Muscle of leg (tissue), 3 donors: ENCODE measurements at regions not wholly inside any gene's neighbourhood (a gene's known extent, or its start where the extent isn't known, plus 50 kb on each side); places are given as distances from the start of the nearest gene placed in this dataset.

ENCODE experiments used
- DNase-seq: peaks from one replicate; pipeline ENCODE4 v3.0.0; 2013
- H3K27ac ChIP-seq: one replicate; pipeline ENCODE4 v1.5.1; 2013; ENCODE audit warnings: mild to moderate bottlenecking, low read length, control low read depth
- H3K27me3 ChIP-seq: one replicate; pipeline ENCODE4 v1.6.1; 2013; ENCODE audit warnings: low read length; ENCODE audit not compliant: control insufficient read depth, insufficient read depth
- H3K36me3 ChIP-seq: one replicate; pipeline ENCODE4 v1.6.1; 2013; ENCODE audit warnings: low read length; ENCODE audit not compliant: control insufficient read depth, insufficient read depth
- H3K4me1 ChIP-seq: one replicate; pipeline ENCODE4 v1.6.1; 2013; ENCODE audit warnings: low read length; ENCODE audit not compliant: control insufficient read depth, insufficient read depth
- H3K4me3 ChIP-seq: one replicate; pipeline ENCODE4 v1.5.1; 2013; ENCODE audit warnings: low read length, control low read depth
- H3K9me3 ChIP-seq: replicated peaks from 2 replicates; pipeline ENCODE4 v1.6.1; 2013; ENCODE audit warnings: low read depth, low read length; ENCODE audit not compliant: control insufficient read depth
- WGBS: methylation state at CpG from one replicate; pipeline ENCODE4 v1.1.5; 2013; ENCODE audit warnings: missing lambda C conversion rate; ENCODE audit not compliant: insufficient coverage; 5-methylcytosine and 5-hydroxymethylcytosine counted together

GRCh38 chrX:100120956-100121355 is 289.1 kb downstream of the PCDH19 start:
- peak; percentile 14 for DNase-seq
- Histone ChIP-seq H3K9me3 (no peaks in the 10 kb centered on the region), H3K4me3 (no peak overlapping the region), H3K36me3 (no peaks in the 10 kb centered on the region), H3K27me3 (no peaks in the 10 kb centered on the region), H3K27ac (no peak overlapping the region), H3K4me1 (no peaks in the 10 kb centered on the region)
- WGBS: 44% methylated on average over 1 of the region's 1 CpG

GRCh38 chrX:100098660-100099375 is 311.3 kb downstream of the PCDH19 start:
- no peaks in the 10 kb centered on the region for H3K36me3 ChIP-seq
- H3K9me3 ChIP-seq: no peaks in the 10 kb centered on the region
- no peaks in the 10 kb centered on the region for H3K27me3 ChIP-seq
- no CpG with 5 or more reads among the region's 7 CpGs for WGBS
- no peak overlapping the region for H3K4me3 ChIP-seq
- H3K27ac ChIP-seq: no peak overlapping the region
- H3K4me1 ChIP-seq: no peaks in the 10 kb centered on the region
- DNase-seq: no peak

- no peak overlapping the region for H3K27ac ChIP-seq
- no peak overlapping the region for H3K4me3 ChIP-seq
- no peaks in the 10 kb centered on the region for H3K9me3 ChIP-seq
- no peaks in the 10 kb centered on the region for H3K36me3 ChIP-seq
- H3K27me3 ChIP-seq: peaks cover 7% of the 10 kb centered on the region
- no CpG with 5 or more reads among the region's 3 CpGs for WGBS
- H3K4me1 ChIP-seq: no peaks in the 10 kb centered on the region
- DNase-seq: no peak
Measured at GRCh38 chrX:100090931-100091330, 319.1 kb downstream of the PCDH19 start.

GRCh38 chrX:100089724-100090123 is 320.3 kb downstream of the PCDH19 start:
- Histone ChIP-seq H3K9me3 (no peaks in the 10 kb centered on the region), H3K27me3 (peaks cover 7% of the 10 kb centered on the region), H3K4me3 (no peak overlapping the region), H3K4me1 (no peaks in the 10 kb centered on the region), H3K27ac (no peak overlapping the region), H3K36me3 (no peaks in the 10 kb centered on the region)
- no CpG with 5 or more reads among the region's 3 CpGs for WGBS
- DNase-seq: no peak

- Histone ChIP-seq H3K36me3 (no peaks in the 10 kb centered on the region), H3K4me3 (no peak overlapping the region), H3K27ac (no peak overlapping the region), H3K27me3 (peaks cover 4% of the 10 kb centered on the region), H3K9me3 (no peaks in the 10 kb centered on the region), H3K4me1 (no peaks in the 10 kb centered on the region)
- WGBS: no CpG with 5 or more reads among the region's 1 CpG
- no peak for DNase-seq
Measured at GRCh38 chrX:100085846-100086245, 324.2 kb downstream of the PCDH19 start.

GRCh38 chrX:100083211-100083610 is 326.9 kb downstream of the PCDH19 start:
- Histone ChIP-seq H3K4me3 (no peak overlapping the region), H3K4me1 (no peaks in the 10 kb centered on the region), H3K9me3 (no peaks in the 10 kb centered on the region), H3K27ac (no peak overlapping the region), H3K36me3 (no peaks in the 10 kb centered on the region), H3K27me3 (peaks cover 4% of the 10 kb centered on the region)
- no peak for DNase-seq

GRCh38 chrX:100081503-100081902 is 328.6 kb downstream of the PCDH19 start:
- DNase-seq: no peak
- H3K4me1 ChIP-seq: no peaks in the 10 kb centered on the region
- H3K27me3 ChIP-seq: peaks cover 6% of the 10 kb centered on the region

GRCh38 chrX:100076031-100076430 is 334.0 kb downstream of the PCDH19 start:
- no peaks in the 10 kb centered on the region for H3K9me3 ChIP-seq
- no peak for DNase-seq
- H3K4me1 ChIP-seq: no peaks in the 10 kb centered on the region
- WGBS: no CpG with 5 or more reads among the region's 3 CpGs
- H3K27me3 ChIP-seq: peaks cover 4% of the 10 kb centered on the region
- no peak overlapping the region for H3K4me3 ChIP-seq
- H3K27ac ChIP-seq: no peak overlapping the region
- H3K36me3 ChIP-seq: no peaks in the 10 kb centered on the region

More at GRCh38 chrX:100081503-100081902, 328.6 kb downstream of the PCDH19 start:
- Histone ChIP-seq H3K36me3 (no peaks in the 10 kb centered on the region), H3K27ac (no peak overlapping the region), H3K4me3 (no peak overlapping the region), H3K9me3 (no peaks in the 10 kb centered on the region)

- H3K27me3 ChIP-seq: peaks cover 2% of the 10 kb centered on the region
- DNase-seq: peak; percentile 90
Measured at GRCh38 chrX:100072336-100072735, 337.7 kb downstream of the PCDH19 start.

GRCh38 chrX:100070334-100070849 is 339.7 kb downstream of the PCDH19 start:
- no peak for DNase-seq
- Histone ChIP-seq H3K27me3 (no peaks in the 10 kb centered on the region), H3K4me3 (no peak overlapping the region), H3K9me3 (no peaks in the 10 kb centered on the region), H3K27ac (no peak overlapping the region), H3K4me1 (no peaks in the 10 kb centered on the region), H3K36me3 (no peaks in the 10 kb centered on the region)
- WGBS: 22% methylated on average over 1 of the region's 3 CpGs

More at GRCh38 chrX:100072336-100072735, 337.7 kb downstream of the PCDH19 start:
- no peak overlapping the region for H3K4me3 ChIP-seq
- no peak overlapping the region for H3K27ac ChIP-seq
- no peaks in the 10 kb centered on the region for H3K4me1 ChIP-seq
- H3K9me3 ChIP-seq: no peaks in the 10 kb centered on the region
- H3K36me3 ChIP-seq: no peaks in the 10 kb centered on the region

- H3K9me3 ChIP-seq: no peaks in the 10 kb centered on the region
- no peak overlapping the region for H3K4me3 ChIP-seq
- no peak for DNase-seq
- 42% methylated on average over 5 of the region's 5 CpGs for WGBS
- H3K27ac ChIP-seq: no peak overlapping the region
- no peaks in the 10 kb centered on the region for H3K4me1 ChIP-seq
- peaks cover 2% of the 10 kb centered on the region for H3K27me3 ChIP-seq
- H3K36me3 ChIP-seq: no peaks in the 10 kb centered on the region
Measured at GRCh38 chrX:100048156-100048555, 361.9 kb downstream of the PCDH19 start.
